OCI-LY7 (cell line): ENCODE measurements at regions not wholly inside any gene's neighbourhood (a gene's known extent, or its start where the extent isn't known, plus 50 kb on each side); places are given as distances from the start of the nearest gene placed in this dataset.

Source experiments
- BruUV-seq: library from RNA; stranded (reverse); fragments of 400-500 nt; replicated peaks from 2 replicates; lab custom pipeline; 2021; lab: Mats Ljungman, UMichigan
- CTCF ChIA-PET: fragments of 300-600 bp; sonication (Branson Sonifier 250); formaldehyde crosslinking; loops from one replicate; lab custom pipeline; 2022; ENCODE audit warnings: antibody characterized with exemption; ENCODE audit not compliant: unreplicated experiment; lab: Charles Lee
- POLR2A ChIA-PET: fragments of 300-600 bp; sonication (Branson Sonifier 250); formaldehyde crosslinking; loops from one replicate; lab custom pipeline; 2022; ENCODE audit warnings: antibody characterized with exemption; lab: Charles Lee
- DNase-seq: peaks from one replicate; pipeline ENCODE4 v3.0.0-alpha.2; 2015; ENCODE audit warnings: low spot score
- H2AFZ ChIP-seq: fragments of 200-600 bp; sonication (generic), shearing (Covaris generic); 2 replicates; pipeline ENCODE4 v1.6.1; 2014; ENCODE audit warnings: mild to moderate bottlenecking, antibody characterized with exemption, low read length, moderate library complexity
- H3K27ac ChIP-seq: fragments of 200-600 bp; sonication (generic); 2 replicates; pipeline ENCODE4 v1.5.1; 2014; ENCODE audit warnings: mixed run types, low read depth, mild to moderate bottlenecking, moderate library complexity, low read length, inconsistent platforms; ENCODE audit not compliant: poor library complexity, severe bottlenecking
- H3K36me3 ChIP-seq: fragments of 200-600 bp; sonication (generic); 2 replicates; pipeline ENCODE4 v1.6.1; 2014; ENCODE audit warnings: mild to moderate bottlenecking, antibody characterized with exemption, low read length, moderate library complexity, mixed read lengths; ENCODE audit not compliant: insufficient read depth
- H3K4me1 ChIP-seq: fragments of 200-600 bp; sonication (generic); 2 replicates; pipeline ENCODE4 v1.5.1; 2014; ENCODE audit warnings: mild to moderate bottlenecking, low read length; ENCODE audit not compliant: insufficient read depth, poor library complexity, severe bottlenecking
- H3K4me2 ChIP-seq: fragments of 200-600 bp; sonication (generic); 2 replicates; pipeline ENCODE4 v1.6.1; 2014; ENCODE audit warnings: mild to moderate bottlenecking, low read length
- H3K4me3 ChIP-seq: fragments of 200-600 bp; sonication (generic); 2 replicates; pipeline ENCODE4 v1.5.1; 2014; ENCODE audit warnings: mild to moderate bottlenecking, low read depth, low read length; ENCODE audit not compliant: poor library complexity, severe bottlenecking
- H3K79me2 ChIP-seq: fragments of 200-600 bp; sonication (generic); 2 replicates; pipeline ENCODE4 v1.6.1; 2016; ENCODE audit warnings: low read depth, mild to moderate bottlenecking, low read length, moderate library complexity, mixed read lengths; ENCODE audit not compliant: insufficient read depth
- H3K9me2 ChIP-seq: fragments of 200-600 bp; sonication (generic); 2 replicates; pipeline ENCODE4 v1.6.1; 2016; ENCODE audit warnings: mild to moderate bottlenecking, low read length, mixed read lengths; ENCODE audit not compliant: insufficient read depth
- H3K9me3 ChIP-seq: fragments of 200-600 bp; sonication (generic); 2 replicates; pipeline ENCODE4 v1.6.1; 2014; ENCODE audit warnings: mild to moderate bottlenecking, mixed run types, low read length, mixed read lengths
- H4K20me1 ChIP-seq: fragments of 200-600 bp; sonication (generic); 2 replicates; pipeline ENCODE4 v1.6.1; 2014; ENCODE audit warnings: mild to moderate bottlenecking, antibody characterized with exemption, low read length, moderate library complexity, mixed read lengths; ENCODE audit not compliant: insufficient read depth
- CTCF ChIP-seq: fragments of 200-600 bp; sonication (generic); conservative IDR thresholded peaks from 2 replicates; pipeline ENCODE4 v1.5.1; 2014; ENCODE audit warnings: mild to moderate bottlenecking, antibody characterized with exemption, low read length, moderate library complexity, mixed read lengths
- EZH2phosphoT487 ChIP-seq: fragments of 200-600 bp; sonication (generic); IDR thresholded peaks from 2 replicates; pipeline ENCODE4 v1.6.1; 2018; ENCODE audit warnings: low read depth, borderline replicate concordance, mild to moderate bottlenecking, mixed run types, antibody characterized with exemption, low read length, moderate library complexity, mixed read lengths
- intact Hi-C: fragments of 100-400 bp; cut with micrococcal nuclease; formaldehyde crosslinking; loops from one replicate; pipeline ENCODE4 v1.10.0; 2022; ENCODE audit not compliant: unreplicated experiment

DNA sequence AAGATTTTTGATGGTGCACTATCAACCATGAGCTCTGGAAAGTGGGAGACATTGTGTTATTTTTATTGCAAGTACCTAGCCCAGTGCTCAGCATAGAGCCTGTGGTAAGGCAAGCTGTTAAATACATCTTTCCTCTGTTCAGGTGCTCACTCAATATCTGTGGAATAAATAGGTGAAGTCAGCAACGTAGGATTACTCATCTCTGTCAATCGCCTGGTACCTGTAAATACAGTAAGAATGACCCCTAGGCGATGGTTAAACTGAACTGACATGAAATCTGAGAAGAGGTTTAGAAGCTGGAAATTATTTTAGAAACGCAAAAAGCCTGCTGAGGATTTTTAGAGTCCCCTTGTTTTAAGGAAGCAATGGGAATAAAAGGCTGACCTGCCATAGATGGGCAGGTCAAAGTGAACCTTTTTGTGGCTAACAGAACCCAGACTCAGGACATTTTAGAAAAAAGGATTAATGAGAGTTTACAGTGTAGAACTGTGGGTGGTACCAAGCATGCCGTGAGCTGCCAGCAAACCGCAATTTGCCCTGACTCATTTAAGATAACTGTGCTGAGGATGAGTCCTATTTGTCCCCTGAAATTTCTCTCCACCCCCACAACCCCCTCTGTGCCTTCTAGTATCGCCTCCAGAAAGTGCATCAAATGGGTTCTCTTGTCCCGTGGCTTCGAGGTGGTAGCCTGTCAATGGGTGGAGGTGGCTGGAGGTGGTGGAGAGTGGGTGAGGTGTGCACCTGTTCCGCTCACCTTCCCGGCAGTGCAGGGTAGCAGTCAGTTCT is 375.1 kb downstream of the MED10 start:
- H3K9me3 ChIP-seq = no peaks in the 10 kb centered on the region
- POLR2A ChIA-PET = interaction anchor here (0.6 kb wide), 3 partner anchors 19 to 552 kb away, joined by 3 to 4 read pairs (median 4); no protein-coding TSS in a partner anchor
- intact Hi-C loops = no loop called here
- CTCF ChIA-PET = no interaction called here
- TF ChIP-seq CTCF (no peak), EZH2phosphoT487 (no peak)
- no peak overlapping the region for H3K27ac ChIP-seq
- H3K4me2 ChIP-seq = no peak overlapping the region
- no peaks in the 10 kb centered on the region for H4K20me1 ChIP-seq
- H2AFZ ChIP-seq = no peak overlapping the region
- no TSS peak for BruUV-seq
- DNase-seq = no peak
- H3K4me1 ChIP-seq = no peaks in the 10 kb centered on the region
- no peaks in the 10 kb centered on the region for H3K9me2 ChIP-seq
- H3K79me2 ChIP-seq = no peaks in the 10 kb centered on the region
- no peaks in the 10 kb centered on the region for H3K36me3 ChIP-seq
- no peak overlapping the region for H3K4me3 ChIP-seq

DNA sequence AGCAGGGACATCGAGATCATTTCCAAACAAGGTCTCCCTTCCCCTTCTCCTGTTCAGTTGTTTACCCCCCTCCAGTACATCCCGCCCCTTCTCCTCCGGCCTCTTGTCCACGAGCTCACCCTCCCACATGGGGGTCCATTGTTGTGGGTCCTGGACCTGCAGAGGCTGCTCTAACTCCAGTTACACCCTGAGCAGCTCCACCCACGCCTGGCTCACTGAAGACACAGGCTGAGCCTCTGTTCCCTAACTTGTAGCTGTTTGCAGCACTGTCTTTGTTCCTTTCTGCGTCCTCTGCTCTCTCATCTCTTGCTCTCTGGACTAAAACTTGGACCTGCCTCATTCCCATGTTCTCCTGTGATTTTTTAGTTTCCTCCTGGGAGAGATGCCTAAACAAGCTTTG is 377.5 kb downstream of the MED10 start:
- no peaks in the 10 kb centered on the region for H3K79me2 ChIP-seq
- H3K27ac ChIP-seq = no peak overlapping the region
- POLR2A ChIA-PET = interaction anchor here (0.6 to 1.4 kb wide), 3 partner anchors 18 to 530 kb away, joined by 3 read pairs; no protein-coding TSS in a partner anchor
- no peak for TF ChIP-seq EZH2phosphoT487
- TF ChIP-seq CTCF = no peak
- H3K4me3 ChIP-seq = no peak overlapping the region
- no peak overlapping the region for H2AFZ ChIP-seq
- H3K9me2 ChIP-seq = no peaks in the 10 kb centered on the region
- BruUV-seq = no TSS peak
- CTCF ChIA-PET = interaction anchor here (0.6 kb wide), 1 partner anchor 317 kb away, joined by 3 read pairs; no protein-coding TSS in a partner anchor
- intact Hi-C loops = no loop called here
- no peaks in the 10 kb centered on the region for H3K9me3 ChIP-seq
- no peaks in the 10 kb centered on the region for H3K4me1 ChIP-seq
- no peaks in the 10 kb centered on the region for H4K20me1 ChIP-seq
- DNase-seq = no peak
- H3K36me3 ChIP-seq = no peaks in the 10 kb centered on the region
- H3K4me2 ChIP-seq = no peak overlapping the region

DNA sequence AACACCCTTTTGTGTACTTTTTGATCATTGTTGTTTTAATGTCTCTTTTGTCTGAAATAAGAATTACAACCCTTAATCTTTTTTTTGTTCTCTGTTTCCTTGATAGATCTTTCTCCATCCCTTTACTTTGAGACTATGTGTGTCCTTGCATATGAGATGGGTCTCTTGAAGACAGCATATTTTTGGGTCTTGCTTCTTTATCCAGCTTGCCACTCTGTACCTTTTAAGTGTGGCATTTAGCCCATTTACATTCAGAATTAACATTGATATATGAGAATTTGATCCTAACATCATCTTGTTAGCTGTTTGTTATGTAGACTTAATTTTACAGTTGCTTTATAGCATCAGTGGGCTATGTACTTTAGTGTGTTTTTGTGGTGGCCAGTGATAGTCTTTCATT is 382.5 kb downstream of the MED10 start:
- no peaks in the 10 kb centered on the region for H3K9me2 ChIP-seq
- H3K4me2 ChIP-seq = no peak overlapping the region
- intact Hi-C loops = no loop called here
- BruUV-seq = no TSS peak
- no peaks in the 10 kb centered on the region for H3K36me3 ChIP-seq
- no peak overlapping the region for H2AFZ ChIP-seq
- ChIA-PET CTCF (no interaction called here), POLR2A (interaction anchor here (0.6 kb wide), 1 partner anchor 140 kb away, joined by 3 read pairs; no protein-coding TSS in a partner anchor)
- no peak overlapping the region for H3K4me3 ChIP-seq
- TF ChIP-seq CTCF (no peak), EZH2phosphoT487 (no peak)
- H3K9me3 ChIP-seq = no peaks in the 10 kb centered on the region
- H4K20me1 ChIP-seq = no peaks in the 10 kb centered on the region
- no peak overlapping the region for H3K27ac ChIP-seq
- H3K4me1 ChIP-seq = no peaks in the 10 kb centered on the region
- no peak for DNase-seq
- H3K79me2 ChIP-seq = no peaks in the 10 kb centered on the region
